DMS53 (cell line): ENCODE measurements at regions not wholly inside any gene's neighbourhood (a gene's known extent, or its start where the extent isn't known, plus 50 kb on each side); places are given as distances from the start of the nearest gene placed in this dataset.
"Not testable (repeated sequence)": the region's sequence is repeated elsewhere in the genome, so short reads cannot be mapped to it uniquely, and the experiment has no call there.

ENCODE experiments used
- DNase-seq: peaks from one replicate; lab custom pipeline; 2025; lab: John Stamatoyannopoulos, UW

- no peak for DNase-seq
Observed at GRCh38 chr2:142714600-142714999, 162.9 kb upstream of the KYNU start.

GRCh38 chr2:142710336-142710735, 167.1 kb upstream of the KYNU start:
- DNase-seq, result no peak

GRCh38 chr2:142707318-142707717, 170.1 kb upstream of the KYNU start:
- DNase-seq, result no peak

GRCh38 chr2:142702397-142702796, 175.1 kb upstream of the KYNU start:
- DNase-seq, result not testable (repeated sequence)

GRCh38 chr2:142695350-142696257, 181.9 kb upstream of the KYNU start:
- DNase-seq, result not testable (repeated sequence)

- DNase-seq, result no peak
Observed at GRCh38 chr2:142694282-142694681, 183.2 kb upstream of the KYNU start.

GRCh38 chr2:142693171-142693950, 184.1 kb upstream of the KYNU start:
- no peak for DNase-seq

GRCh38 chr2:142688856-142689605, 188.4 kb upstream of the KYNU start:
- DNase-seq, result no peak

GRCh38 chr2:142687509-142687908, 190.0 kb upstream of the KYNU start:
- no peak for DNase-seq

GRCh38 chr2:142687075-142687474, 190.4 kb upstream of the KYNU start:
- DNase-seq, result no peak

GRCh38 chr2:142684667-142685066, 192.8 kb upstream of the KYNU start:
- no peak for DNase-seq

GRCh38 chr2:142682528-142682927, 194.9 kb upstream of the KYNU start:
- DNase-seq, result peak; percentile 11

GRCh38 chr2:142681952-142682351, 195.5 kb upstream of the KYNU start:
- no peak for DNase-seq

GRCh38 chr2:142678164-142678563, 199.3 kb upstream of the KYNU start:
- no peak for DNase-seq

GRCh38 chr2:142675398-142675797, 202.1 kb upstream of the KYNU start:
- no peak for DNase-seq

- DNase-seq, result no peak
Observed at GRCh38 chr2:142673836-142674235, 203.6 kb upstream of the KYNU start.

GRCh38 chr2:142672698-142673097, 204.8 kb upstream of the KYNU start:
- DNase-seq, result no peak

GRCh38 chr2:142670362-142670761, 207.1 kb upstream of the KYNU start:
- no peak for DNase-seq

GRCh38 chr2:142668420-142668819, 209.0 kb upstream of the KYNU start:
- DNase-seq, result no peak

GRCh38 chr2:142665241-142665640, 212.2 kb upstream of the KYNU start:
- DNase-seq, result no peak

- DNase-seq, result no peak
Observed at GRCh38 chr2:142650601-142651000, 226.9 kb upstream of the KYNU start.

GRCh38 chr2:142649581-142649980, 227.9 kb upstream of the KYNU start:
- DNase-seq, result no peak
